IMR-90 (cell line): ENCODE measurements at regions not wholly inside any gene's neighbourhood (a gene's known extent, or its start where the extent isn't known, plus 50 kb on each side); places are given as distances from the start of the nearest gene placed in this dataset.

Source experiments
- ATAC-seq: fragments of 200-7000 bp; cut with Tn5 transposase; 2 replicates; pipeline ENCODE4 v1.9.1; 2020; ENCODE audit warnings: low read depth, mild to moderate bottlenecking, moderate library complexity
- BruUV-seq: library from RNA; stranded (reverse); fragments of 400-500 nt; replicated peaks from 2 replicates; lab custom pipeline; 2021; lab: Mats Ljungman, UMichigan
- CTCF ChIA-PET: fragments of 300-600 bp; formaldehyde crosslinking; extraction: SDS; loops from one replicate; lab custom pipeline; 2021; ENCODE audit warnings: antibody characterized with exemption; lab: Yijun Ruan, JAX
- POLR2A ChIA-PET: fragments of 300-600 bp; sonication (Branson Sonifier 250); formaldehyde crosslinking; loops from one replicate; lab custom pipeline; 2022; ENCODE audit warnings: antibody characterized with exemption; ENCODE audit not compliant: unreplicated experiment; lab: Charles Lee
- DNase-seq: peaks from one replicate; pipeline ENCODE4 v3.0.0; 2013
- H2AFZ ChIP-seq: replicated peaks from 2 replicates; pipeline ENCODE3; 2013; ENCODE audit warnings: low read length, mild to moderate bottlenecking; ENCODE audit not compliant: poor library complexity
- H2AK5ac ChIP-seq: 2 replicates; pipeline ENCODE4 v1.6.1; 2013; ENCODE audit warnings: low read depth, low read length, inconsistent platforms
- H2AK9ac ChIP-seq: replicated peaks from 2 replicates; pipeline ENCODE3; 2013; ENCODE audit warnings: mild to moderate bottlenecking, low read depth, low read length, moderate library complexity; ENCODE audit not compliant: poor library complexity
- H2BK120ac ChIP-seq: 2 replicates; pipeline ENCODE4 v1.6.1; 2013; ENCODE audit warnings: low read depth, low read length, inconsistent platforms
- H2BK15ac ChIP-seq: 3 replicates; pipeline ENCODE4 v1.6.1; 2013; ENCODE audit warnings: low read depth, low read length, inconsistent platforms
- H2BK20ac ChIP-seq: 2 replicates; pipeline ENCODE4 v1.6.1; 2013; ENCODE audit warnings: low read depth, mild to moderate bottlenecking, inconsistent platforms, low read length, moderate library complexity
- H2BK5ac ChIP-seq: 2 replicates; pipeline ENCODE4 v1.6.1; 2013; ENCODE audit warnings: mild to moderate bottlenecking, low read depth, low read length, inconsistent platforms; ENCODE audit not compliant: poor library complexity, severe bottlenecking
- H3K14ac ChIP-seq: replicated peaks from 2 replicates; pipeline ENCODE4 v1.6.1; 2013; ENCODE audit warnings: low read depth, low read length, inconsistent platforms
- H3K18ac ChIP-seq: 2 replicates; pipeline ENCODE4 v1.6.1; 2013; ENCODE audit warnings: low read depth, low read length, control low read depth
- H3K23ac ChIP-seq: 2 replicates; pipeline ENCODE4 v1.6.1; 2013; ENCODE audit warnings: low read depth, low read length, inconsistent platforms
- H3K27ac ChIP-seq: 2 replicates; pipeline ENCODE4 v1.5.1; 2013; ENCODE audit warnings: mild to moderate bottlenecking, control low read depth, low read length; ENCODE audit not compliant: insufficient read depth
- H3K27me3 ChIP-seq: 2 replicates; pipeline ENCODE4 v1.6.1; 2013; ENCODE audit warnings: low read length; ENCODE audit not compliant: control insufficient read depth, insufficient read depth
- H3K36me3 ChIP-seq: 2 replicates; pipeline ENCODE4 v1.6.1; 2013; ENCODE audit warnings: low read length, mixed read lengths; ENCODE audit not compliant: control insufficient read depth, insufficient read depth
- H3K4ac ChIP-seq: 2 replicates; pipeline ENCODE4 v1.6.1; 2013; ENCODE audit warnings: low read depth, low read length, inconsistent platforms
- H3K4me1 ChIP-seq: 2 replicates; pipeline ENCODE4 v1.6.1; 2013; ENCODE audit warnings: low read length, mixed read lengths; ENCODE audit not compliant: control insufficient read depth, insufficient read depth
- H3K4me2 ChIP-seq: 2 replicates; pipeline ENCODE4 v1.6.1; 2013; ENCODE audit warnings: low read depth, mild to moderate bottlenecking, control low read depth, low read length, moderate library complexity
- H3K4me3 ChIP-seq: 2 replicates; pipeline ENCODE4 v1.5.1; 2013; ENCODE audit warnings: low read depth, mild to moderate bottlenecking, control low read depth, low read length, moderate library complexity; ENCODE audit not compliant: insufficient read depth
- H3K56ac ChIP-seq: 2 replicates; pipeline ENCODE4 v1.6.1; 2013; ENCODE audit warnings: low read length, inconsistent platforms; ENCODE audit not compliant: insufficient read depth; ENCODE audit errors: extremely low read depth
- H3K79me1 ChIP-seq, 2 experiments: 2 replicates each; pipeline ENCODE4 v1.6.1; 2013; ENCODE audit warnings: low read length in 2 of 2, inconsistent platforms in 1 of 2, low read depth in 1 of 2
- H3K9ac ChIP-seq: 2 replicates; pipeline ENCODE4 v1.6.1; 2013; ENCODE audit warnings: low read depth, low read length, control low read depth
- H3K9me1 ChIP-seq: 2 replicates; pipeline ENCODE4 v1.6.1; 2013; ENCODE audit warnings: low read length, inconsistent platforms; ENCODE audit not compliant: insufficient read depth
- H3K9me3 ChIP-seq: 2 replicates; pipeline ENCODE4 v1.6.1; 2013; ENCODE audit warnings: low read length; ENCODE audit not compliant: control insufficient read depth, insufficient read depth
- H4K20me1 ChIP-seq: 2 replicates; pipeline ENCODE4 v1.6.1; 2013; ENCODE audit warnings: low read length, inconsistent platforms; ENCODE audit not compliant: insufficient read depth
- H4K5ac ChIP-seq: 2 replicates; pipeline ENCODE4 v1.6.1; 2013; ENCODE audit warnings: mild to moderate bottlenecking, low read depth, low read length, control low read depth
- H4K8ac ChIP-seq, 2 experiments: 2 replicates each; pipeline ENCODE4 v1.6.1; 2013; ENCODE audit warnings: low read depth in 2 of 2, low read length in 2 of 2, control low read depth in 1 of 2, inconsistent platforms in 1 of 2
- H4K91ac ChIP-seq: 2 replicates; pipeline ENCODE4 v1.6.1; 2013; ENCODE audit warnings: low read depth, low read length, inconsistent platforms; ENCODE audit not compliant: insufficient read depth
- BHLHE40 ChIP-seq: fragments of 150-350 bp; IDR thresholded peaks from 2 replicates; pipeline ENCODE4 v1.6.1; 2016; ENCODE audit warnings: mild to moderate bottlenecking, low read depth, low read length
- CEBPB ChIP-seq: IDR thresholded peaks from 2 replicates; pipeline ENCODE4 v1.6.1; 2012; ENCODE audit warnings: low read depth, low read length, improper control_type of control experiment
- CHD1 ChIP-seq: IDR thresholded peaks from 2 replicates; pipeline ENCODE4 v1.6.1; 2012; ENCODE audit warnings: low read depth, low read length, improper control_type of control experiment
- FOS ChIP-seq: fragments of 150-350 bp; IDR thresholded peaks from 2 replicates; pipeline ENCODE4 v1.6.1; 2016; ENCODE audit warnings: low read depth, low read length
- MAFK ChIP-seq: IDR thresholded peaks from 2 replicates; pipeline ENCODE4 v1.6.1; 2012; ENCODE audit warnings: low read depth, low read length, improper control_type of control experiment
- MAZ ChIP-seq: IDR thresholded peaks from 2 replicates; pipeline ENCODE4 v1.6.1; 2012; ENCODE audit warnings: low read depth, mild to moderate bottlenecking, low read length, improper control_type of control experiment, moderate library complexity, borderline replicate concordance
- MXI1 ChIP-seq: IDR thresholded peaks from 2 replicates; pipeline ENCODE4 v1.6.1; 2012; ENCODE audit warnings: low read depth, mild to moderate bottlenecking, low read length, moderate library complexity, borderline replicate concordance
- NFE2L2 ChIP-seq: fragments of 150-350 bp; IDR thresholded peaks from 2 replicates; pipeline ENCODE4 v1.6.1; 2016; ENCODE audit warnings: low read depth, mild to moderate bottlenecking, low read length
- POLR2A ChIP-seq: IDR thresholded peaks from 2 replicates; pipeline ENCODE4 v1.6.1; 2012; ENCODE audit warnings: mild to moderate bottlenecking, low read depth, low read length
- RAD21 ChIP-seq: IDR thresholded peaks from 2 replicates; pipeline ENCODE4 v1.6.1; 2012; ENCODE audit warnings: low read length, improper control_type of control experiment
- RCOR1 ChIP-seq: IDR thresholded peaks from 2 replicates; pipeline ENCODE4 v1.6.1; 2012; ENCODE audit warnings: mild to moderate bottlenecking, low read length, improper control_type of control experiment; ENCODE audit not compliant: insufficient replicate concordance
- RFX5 ChIP-seq: IDR thresholded peaks from 2 replicates; pipeline ENCODE4 v1.8.0; 2012; ENCODE audit warnings: low read depth, mild to moderate bottlenecking, low read length, moderate library complexity
- SMC3 ChIP-seq: fragments of 150-350 bp; IDR thresholded peaks from 2 replicates; pipeline ENCODE4 v1.6.1; 2016; ENCODE audit warnings: low read depth, mild to moderate bottlenecking, antibody characterized with exemption, low read length, moderate library complexity
- WGBS, 2 experiments: methylation state at CpG; one replicate each; pipeline versions ENCODE4 v1.1.5 to v1.1.7; 2013; ENCODE audit warnings: missing lambda C conversion rate in 2 of 2; ENCODE audit not compliant: insufficient read length in 1 of 2; ENCODE audit errors: extremely low coverage in 2 of 2; 5-methylcytosine and 5-hydroxymethylcytosine counted together
- dilution Hi-C: fragments of 300-500 bp; cut with HindIII; formaldehyde crosslinking; loops from one replicate; pipeline ENCODE4 v1.14.3; 2018; ENCODE audit warnings: low sequenced_read_pairs; ENCODE audit not compliant: unreplicated experiment
- in situ Hi-C: fragments of 300-500 bp; cut with MboI; formaldehyde crosslinking; loops from 3 replicates; pipeline ENCODE4 v1.14.3; 2019; ENCODE audit warnings: low sequenced_read_pairs, inconsistent platforms, mixed read lengths
- intact Hi-C: fragments of 100-400 bp; cut with micrococcal nuclease; formaldehyde crosslinking; loops from 2 replicates; pipeline ENCODE4 v1.10.0; 2022
- TF ChIP-seq, protein P1 (sequence below): fragments of 150-350 bp; IDR thresholded peaks from 2 replicates; pipeline ENCODE4 v1.6.1; 2016; ENCODE audit warnings: low read depth, mild to moderate bottlenecking, low read length, moderate library complexity, borderline replicate concordance
- TF ChIP-seq, protein P2 (sequence below): conservative IDR thresholded peaks from 2 replicates; pipeline ENCODE4 v1.5.1; 2012; ENCODE audit warnings: mild to moderate bottlenecking, low read depth, low read length, improper control_type of control experiment
- TF ChIP-seq, protein P3 (sequence below): fragments of 150-350 bp; IDR thresholded peaks from 2 replicates; pipeline ENCODE4 v1.6.1; 2017; ENCODE audit warnings: mild to moderate bottlenecking, antibody characterized with exemption, low read length, low read depth

DNA sequence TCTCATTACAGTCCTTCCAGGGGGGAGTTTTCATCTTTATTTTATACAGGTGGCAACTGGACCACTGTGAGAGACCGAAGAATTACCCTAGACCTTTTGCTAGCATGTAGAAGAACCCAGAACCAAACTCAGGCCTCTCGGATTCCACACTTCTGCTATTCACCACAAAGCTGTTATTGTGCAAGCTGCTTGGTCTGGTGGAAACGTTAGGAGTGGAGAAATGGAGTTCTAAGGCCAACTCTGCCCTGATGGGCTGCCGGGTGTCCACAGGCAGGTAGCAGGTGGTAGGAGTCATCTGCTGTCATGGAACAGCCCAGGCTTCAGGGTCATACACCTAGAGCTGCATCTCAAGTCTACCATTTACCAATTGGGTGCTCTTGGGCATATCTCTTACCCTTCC lies 218.8 kb downstream of the BCL11A start:
- no peak overlapping the region for H4K8ac ChIP-seq
- no peak overlapping the region for H2BK15ac ChIP-seq
- no peak for TF ChIP-seq RCOR1
- TF ChIP-seq FOS, result no peak
- no peak for TF ChIP-seq SMC3
- TF ChIP-seq POLR2A, result no peak
- TF ChIP-seq CHD1, result no peak
- no peak for TF ChIP-seq CEBPB
- TF ChIP-seq, protein P1, sequence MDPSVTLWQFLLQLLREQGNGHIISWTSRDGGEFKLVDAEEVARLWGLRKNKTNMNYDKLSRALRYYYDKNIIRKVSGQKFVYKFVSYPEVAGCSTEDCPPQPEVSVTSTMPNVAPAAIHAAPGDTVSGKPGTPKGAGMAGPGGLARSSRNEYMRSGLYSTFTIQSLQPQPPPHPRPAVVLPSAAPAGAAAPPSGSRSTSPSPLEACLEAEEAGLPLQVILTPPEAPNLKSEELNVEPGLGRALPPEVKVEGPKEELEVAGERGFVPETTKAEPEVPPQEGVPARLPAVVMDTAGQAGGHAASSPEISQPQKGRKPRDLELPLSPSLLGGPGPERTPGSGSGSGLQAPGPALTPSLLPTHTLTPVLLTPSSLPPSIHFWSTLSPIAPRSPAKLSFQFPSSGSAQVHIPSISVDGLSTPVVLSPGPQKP, result no peak
- TF ChIP-seq NFE2L2, result no peak
- no peak for TF ChIP-seq MXI1
- TF ChIP-seq MAZ, result no peak
- TF ChIP-seq MAFK, result no peak
- no peak for TF ChIP-seq RFX5
- TF ChIP-seq, protein P2, sequence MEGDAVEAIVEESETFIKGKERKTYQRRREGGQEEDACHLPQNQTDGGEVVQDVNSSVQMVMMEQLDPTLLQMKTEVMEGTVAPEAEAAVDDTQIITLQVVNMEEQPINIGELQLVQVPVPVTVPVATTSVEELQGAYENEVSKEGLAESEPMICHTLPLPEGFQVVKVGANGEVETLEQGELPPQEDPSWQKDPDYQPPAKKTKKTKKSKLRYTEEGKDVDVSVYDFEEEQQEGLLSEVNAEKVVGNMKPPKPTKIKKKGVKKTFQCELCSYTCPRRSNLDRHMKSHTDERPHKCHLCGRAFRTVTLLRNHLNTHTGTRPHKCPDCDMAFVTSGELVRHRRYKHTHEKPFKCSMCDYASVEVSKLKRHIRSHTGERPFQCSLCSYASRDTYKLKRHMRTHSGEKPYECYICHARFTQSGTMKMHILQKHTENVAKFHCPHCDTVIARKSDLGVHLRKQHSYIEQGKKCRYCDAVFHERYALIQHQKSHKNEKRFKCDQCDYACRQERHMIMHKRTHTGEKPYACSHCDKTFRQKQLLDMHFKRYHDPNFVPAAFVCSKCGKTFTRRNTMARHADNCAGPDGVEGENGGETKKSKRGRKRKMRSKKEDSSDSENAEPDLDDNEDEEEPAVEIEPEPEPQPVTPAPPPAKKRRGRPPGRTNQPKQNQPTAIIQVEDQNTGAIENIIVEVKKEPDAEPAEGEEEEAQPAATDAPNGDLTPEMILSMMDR, result no peak
- TF ChIP-seq, protein P3, sequence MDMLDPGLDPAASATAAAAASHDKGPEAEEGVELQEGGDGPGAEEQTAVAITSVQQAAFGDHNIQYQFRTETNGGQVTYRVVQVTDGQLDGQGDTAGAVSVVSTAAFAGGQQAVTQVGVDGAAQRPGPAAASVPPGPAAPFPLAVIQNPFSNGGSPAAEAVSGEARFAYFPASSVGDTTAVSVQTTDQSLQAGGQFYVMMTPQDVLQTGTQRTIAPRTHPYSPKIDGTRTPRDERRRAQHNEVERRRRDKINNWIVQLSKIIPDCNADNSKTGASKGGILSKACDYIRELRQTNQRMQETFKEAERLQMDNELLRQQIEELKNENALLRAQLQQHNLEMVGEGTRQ, result no peak
- TF ChIP-seq BHLHE40, result no peak
- TF ChIP-seq RAD21, result no peak
- no CpG with 5 or more reads among the region's 4 CpGs for WGBS, 2 experiments
- H3K79me1 ChIP-seq, result no peaks in the 10 kb centered on the region
- no peak overlapping the region for H3K56ac ChIP-seq
- no peak overlapping the region for H3K27ac ChIP-seq
- dilution Hi-C loops (no loop called here), in situ Hi-C loops (no loop called here), intact Hi-C loops (no loop called here)
- no peaks in the 10 kb centered on the region for H3K9me3 ChIP-seq
- no peak overlapping the region for H4K5ac ChIP-seq
- H3K9me1 ChIP-seq, result no peaks in the 10 kb centered on the region
- no TSS peak for BruUV-seq
- H4K20me1 ChIP-seq, result no peaks in the 10 kb centered on the region
- H2BK5ac ChIP-seq, result no peak overlapping the region
- no peak overlapping the region for H3K4me2 ChIP-seq
- H2BK20ac ChIP-seq, result no peak overlapping the region
- no peak overlapping the region for H3K4ac ChIP-seq
- no peak overlapping the region for H4K91ac ChIP-seq
- H3K4me3 ChIP-seq, result no peak overlapping the region
- H3K18ac ChIP-seq, result no peak overlapping the region
- ChIA-PET CTCF (no interaction called here), POLR2A (no interaction called here)
- H3K27me3 ChIP-seq, result no peaks in the 10 kb centered on the region
- DNase-seq, result no peak
- H3K14ac ChIP-seq, result no peak overlapping the region
- H2AK5ac ChIP-seq, result no peak overlapping the region
- H3K23ac ChIP-seq, result no peak overlapping the region
- H3K4me1 ChIP-seq, result no peaks in the 10 kb centered on the region
- no peak overlapping the region for H2AFZ ChIP-seq
- ATAC-seq, result no peak
- no peak overlapping the region for H2AK9ac ChIP-seq
- H3K36me3 ChIP-seq, result no peaks in the 10 kb centered on the region
- no peak overlapping the region for H3K9ac ChIP-seq
- no peak overlapping the region for H2BK120ac ChIP-seq
